Prostate gland (tissue), 2 donors: ENCODE measurements at regions not wholly inside any gene's neighbourhood (a gene's known extent, or its start where the extent isn't known, plus 50 kb on each side); places are given as distances from the start of the nearest gene placed in this dataset.

Source experiments
- POLR2A ChIP-seq: fragments of 450-650 bp; IDR thresholded peaks from one replicate; pipeline ENCODE4 v1.6.1; 2016; ENCODE audit warnings: antibody characterized with exemption, mild to moderate bottlenecking
- POLR2AphosphoS5 ChIP-seq: sonication (generic); formaldehyde crosslinking; IDR thresholded peaks from one replicate; pipeline ENCODE4 v1.6.1; 2017; ENCODE audit warnings: antibody characterized with exemption
- TF ChIP-seq, protein P1 (sequence below), 4 experiments: fragments of 200-600 bp in 2 of 4; fragments of 450-650 bp in 2 of 4; sonication (generic) in 2 of 4; IDR thresholded peaks; 1 replicate in 3 of 4; 2 replicates in 1 of 4; pipeline ENCODE4 v1.5.1; 2016 to 2019; ENCODE audit warnings: antibody characterized with exemption in 4 of 4, mild to moderate bottlenecking in 2 of 4, moderate library complexity in 2 of 4

DNA sequence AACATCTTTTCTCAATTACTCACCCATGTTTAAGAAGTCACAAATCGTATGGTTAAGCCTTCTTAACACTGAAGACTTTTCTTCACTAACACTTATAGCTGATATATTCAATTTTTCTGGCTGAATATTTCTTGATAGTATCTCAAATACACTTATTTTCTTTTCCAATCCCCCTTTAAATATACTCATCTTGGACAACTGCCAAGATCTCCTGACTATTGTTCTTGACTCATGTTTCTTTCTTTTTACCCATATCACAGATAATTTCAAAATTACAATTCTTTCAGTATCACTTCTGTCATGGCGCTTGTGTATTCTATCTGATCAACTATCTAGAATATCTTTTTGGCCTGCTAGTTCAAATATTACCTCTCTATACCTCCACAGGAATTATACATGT, 954.3 kb upstream of the ACVR2A start:
- TF ChIP-seq POLR2A (no peak), POLR2AphosphoS5 (no peak)
- TF ChIP-seq, protein P1, sequence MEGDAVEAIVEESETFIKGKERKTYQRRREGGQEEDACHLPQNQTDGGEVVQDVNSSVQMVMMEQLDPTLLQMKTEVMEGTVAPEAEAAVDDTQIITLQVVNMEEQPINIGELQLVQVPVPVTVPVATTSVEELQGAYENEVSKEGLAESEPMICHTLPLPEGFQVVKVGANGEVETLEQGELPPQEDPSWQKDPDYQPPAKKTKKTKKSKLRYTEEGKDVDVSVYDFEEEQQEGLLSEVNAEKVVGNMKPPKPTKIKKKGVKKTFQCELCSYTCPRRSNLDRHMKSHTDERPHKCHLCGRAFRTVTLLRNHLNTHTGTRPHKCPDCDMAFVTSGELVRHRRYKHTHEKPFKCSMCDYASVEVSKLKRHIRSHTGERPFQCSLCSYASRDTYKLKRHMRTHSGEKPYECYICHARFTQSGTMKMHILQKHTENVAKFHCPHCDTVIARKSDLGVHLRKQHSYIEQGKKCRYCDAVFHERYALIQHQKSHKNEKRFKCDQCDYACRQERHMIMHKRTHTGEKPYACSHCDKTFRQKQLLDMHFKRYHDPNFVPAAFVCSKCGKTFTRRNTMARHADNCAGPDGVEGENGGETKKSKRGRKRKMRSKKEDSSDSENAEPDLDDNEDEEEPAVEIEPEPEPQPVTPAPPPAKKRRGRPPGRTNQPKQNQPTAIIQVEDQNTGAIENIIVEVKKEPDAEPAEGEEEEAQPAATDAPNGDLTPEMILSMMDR (IDR thresholded peaks at IDR 0.05) = no peak
